OCI-LY1 (cell line): ENCODE measurements at regions not wholly inside any gene's neighbourhood (a gene's known extent, or its start where the extent isn't known, plus 50 kb on each side); places are given as distances from the start of the nearest gene placed in this dataset.

Experiments used
- EZH2 ChIP-seq: fragments of 200-600 bp; sonication (generic), shearing (Covaris generic); IDR thresholded peaks from 2 replicates; pipeline ENCODE4 v1.8.0; 2017; ENCODE audit warnings: borderline replicate concordance, mixed run types, mild to moderate bottlenecking, antibody characterized with exemption, low read length, moderate library complexity, mixed read lengths
- TF ChIP-seq, protein P1 (sequence below): fragments of 200-600 bp; sonication (generic), shearing (Covaris generic); IDR thresholded peaks from 2 replicates; pipeline ENCODE4 v1.5.1; 2017; ENCODE audit warnings: mild to moderate bottlenecking, antibody characterized with exemption, low read length, moderate library complexity, mixed read lengths

DNA sequence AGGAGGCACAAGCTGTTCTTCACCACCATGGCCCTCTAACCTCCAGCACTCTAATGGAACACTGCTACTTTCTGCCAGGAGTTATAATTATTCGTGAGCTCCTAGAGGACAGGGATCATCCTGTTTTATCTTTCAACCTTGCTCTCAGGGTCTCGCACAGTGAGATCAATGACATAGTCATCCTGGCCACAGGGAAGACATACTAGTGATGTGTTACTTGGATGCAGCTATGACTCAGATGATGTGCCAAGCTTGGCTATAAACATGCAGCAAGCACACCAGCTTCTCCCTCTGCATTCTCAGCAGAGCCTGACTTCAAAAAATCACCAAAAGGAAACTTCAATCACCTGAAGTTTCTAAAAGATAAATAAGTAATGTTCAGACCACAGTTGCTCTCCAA lies 203.8 kb upstream of the HES1 start:
- TF ChIP-seq, protein P1, sequence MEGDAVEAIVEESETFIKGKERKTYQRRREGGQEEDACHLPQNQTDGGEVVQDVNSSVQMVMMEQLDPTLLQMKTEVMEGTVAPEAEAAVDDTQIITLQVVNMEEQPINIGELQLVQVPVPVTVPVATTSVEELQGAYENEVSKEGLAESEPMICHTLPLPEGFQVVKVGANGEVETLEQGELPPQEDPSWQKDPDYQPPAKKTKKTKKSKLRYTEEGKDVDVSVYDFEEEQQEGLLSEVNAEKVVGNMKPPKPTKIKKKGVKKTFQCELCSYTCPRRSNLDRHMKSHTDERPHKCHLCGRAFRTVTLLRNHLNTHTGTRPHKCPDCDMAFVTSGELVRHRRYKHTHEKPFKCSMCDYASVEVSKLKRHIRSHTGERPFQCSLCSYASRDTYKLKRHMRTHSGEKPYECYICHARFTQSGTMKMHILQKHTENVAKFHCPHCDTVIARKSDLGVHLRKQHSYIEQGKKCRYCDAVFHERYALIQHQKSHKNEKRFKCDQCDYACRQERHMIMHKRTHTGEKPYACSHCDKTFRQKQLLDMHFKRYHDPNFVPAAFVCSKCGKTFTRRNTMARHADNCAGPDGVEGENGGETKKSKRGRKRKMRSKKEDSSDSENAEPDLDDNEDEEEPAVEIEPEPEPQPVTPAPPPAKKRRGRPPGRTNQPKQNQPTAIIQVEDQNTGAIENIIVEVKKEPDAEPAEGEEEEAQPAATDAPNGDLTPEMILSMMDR: no peak
- TF ChIP-seq EZH2: no peak
